22Rv1 (cell line): ENCODE measurements at regions not wholly inside any gene's neighbourhood (a gene's known extent, or its start where the extent isn't known, plus 50 kb on each side); places are given as distances from the start of the nearest gene placed in this dataset.

Experiments used
- ZFX ChIP-seq: fragments of 450-650 bp; IDR thresholded peaks from 2 replicates; pipeline ENCODE4 v1.6.1; 2017; ENCODE audit warnings: antibody characterized with exemption, borderline replicate concordance
- TF ChIP-seq, protein P1 (sequence below): fragments of 450-650 bp; IDR thresholded peaks from 2 replicates; pipeline ENCODE4 v1.5.1; 2017; ENCODE audit warnings: mild to moderate bottlenecking

DNA sequence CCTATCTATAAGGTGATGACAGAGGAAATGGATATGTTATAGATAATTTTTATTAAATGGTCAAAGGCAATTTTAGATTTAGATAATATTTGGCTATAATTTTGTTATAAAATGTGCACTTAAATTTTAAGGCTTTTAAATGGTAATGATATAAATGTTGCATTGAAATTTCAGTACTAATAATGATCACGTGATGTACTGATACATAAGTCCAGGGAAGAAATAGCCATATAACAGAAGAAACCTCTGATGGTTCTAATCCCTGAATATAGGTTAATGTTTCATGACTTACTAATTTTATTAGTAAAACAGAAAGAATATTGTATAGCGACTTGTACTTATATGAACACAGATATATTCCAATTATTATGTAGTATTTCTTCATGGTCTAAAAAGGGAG is 211.9 kb downstream of the SOCS6 start:
- TF ChIP-seq, protein P1, sequence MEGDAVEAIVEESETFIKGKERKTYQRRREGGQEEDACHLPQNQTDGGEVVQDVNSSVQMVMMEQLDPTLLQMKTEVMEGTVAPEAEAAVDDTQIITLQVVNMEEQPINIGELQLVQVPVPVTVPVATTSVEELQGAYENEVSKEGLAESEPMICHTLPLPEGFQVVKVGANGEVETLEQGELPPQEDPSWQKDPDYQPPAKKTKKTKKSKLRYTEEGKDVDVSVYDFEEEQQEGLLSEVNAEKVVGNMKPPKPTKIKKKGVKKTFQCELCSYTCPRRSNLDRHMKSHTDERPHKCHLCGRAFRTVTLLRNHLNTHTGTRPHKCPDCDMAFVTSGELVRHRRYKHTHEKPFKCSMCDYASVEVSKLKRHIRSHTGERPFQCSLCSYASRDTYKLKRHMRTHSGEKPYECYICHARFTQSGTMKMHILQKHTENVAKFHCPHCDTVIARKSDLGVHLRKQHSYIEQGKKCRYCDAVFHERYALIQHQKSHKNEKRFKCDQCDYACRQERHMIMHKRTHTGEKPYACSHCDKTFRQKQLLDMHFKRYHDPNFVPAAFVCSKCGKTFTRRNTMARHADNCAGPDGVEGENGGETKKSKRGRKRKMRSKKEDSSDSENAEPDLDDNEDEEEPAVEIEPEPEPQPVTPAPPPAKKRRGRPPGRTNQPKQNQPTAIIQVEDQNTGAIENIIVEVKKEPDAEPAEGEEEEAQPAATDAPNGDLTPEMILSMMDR = no peak
- no peak for TF ChIP-seq ZFX
